ENCODE measurements at regions not wholly inside any gene's neighbourhood (a gene's known extent, or its start where the extent isn't known, plus 50 kb on each side); places are given as distances from the start of the nearest gene placed in this dataset.

GRCh38 chr18:10009321-10010144 lies 95.7 kb downstream of the VAPA start:
- no peak for DNase-seq (ENCODE audit: low read depth)

- no peak for DNase-seq (ENCODE audit: low read depth)
These were observed 96.8 kb downstream of the VAPA start for GRCh38 chr18:10010611-10011015.

- DNase-seq (ENCODE audit: low read depth) = no peak
These were observed 97.2 kb downstream of the VAPA start for GRCh38 chr18:10011061-10011460.

GRCh38 chr18:10011751-10012150 lies 97.9 kb downstream of the VAPA start:
- DNase-seq (ENCODE audit: low read depth) = no peak

GRCh38 chr18:10012526-10012925 lies 98.7 kb downstream of the VAPA start:
- no peak for DNase-seq (ENCODE audit: low read depth)

GRCh38 chr18:10013621-10014543 lies 100.1 kb downstream of the VAPA start:
- DNase-seq (ENCODE audit: low read depth) = no peak

GRCh38 chr18:10015288-10015701 lies 101.5 kb downstream of the VAPA start:
- DNase-seq (ENCODE audit: low read depth) = no peak

- DNase-seq (ENCODE audit: low read depth) = peak; percentile 79
These were observed 102.4 kb downstream of the VAPA start for GRCh38 chr18:10015941-10016819.

GRCh38 chr18:10017043-10017442 lies 103.2 kb downstream of the VAPA start:
- DNase-seq (ENCODE audit: low read depth) = no peak

- DNase-seq (ENCODE audit: low read depth) = no peak
These were observed 104.5 kb downstream of the VAPA start for GRCh38 chr18:10018289-10018688.

GRCh38 chr18:10020171-10020570 lies 106.4 kb downstream of the VAPA start:
- DNase-seq (ENCODE audit: low read depth) = no peak

- no peak for DNase-seq (ENCODE audit: low read depth)
These were observed 108.5 kb downstream of the VAPA start for GRCh38 chr18:10022365-10022764.

GRCh38 chr18:10023853-10024570 lies 110.2 kb downstream of the VAPA start:
- DNase-seq (ENCODE audit: low read depth) = no peak

- DNase-seq (ENCODE audit: low read depth) = no peak
These were observed 112.2 kb downstream of the VAPA start for GRCh38 chr18:10025711-10026670.

- no peak for DNase-seq (ENCODE audit: low read depth)
These were observed 113.2 kb downstream of the VAPA start for GRCh38 chr18:10027031-10027430.

GRCh38 chr18:10027461-10027860 lies 113.6 kb downstream of the VAPA start:
- no peak for DNase-seq (ENCODE audit: low read depth)

- no peak for DNase-seq (ENCODE audit: low read depth)
These were observed 115.9 kb downstream of the VAPA start for GRCh38 chr18:10029711-10030110.

- no peak for DNase-seq (ENCODE audit: low read depth)
These were observed 117.2 kb downstream of the VAPA start for GRCh38 chr18:10030816-10031541.

- DNase-seq (ENCODE audit: low read depth) = no peak
These were observed 118.7 kb downstream of the VAPA start for GRCh38 chr18:10032331-10033015.
